Gastroesophageal sphincter (tissue), 3 donors: ENCODE measurements at regions not wholly inside any gene's neighbourhood (a gene's known extent, or its start where the extent isn't known, plus 50 kb on each side); places are given as distances from the start of the nearest gene placed in this dataset.

ENCODE experiments used
- EP300 ChIP-seq: sonication (generic); formaldehyde crosslinking; IDR thresholded peaks from one replicate; pipeline ENCODE4 v1.6.1; 2017; ENCODE audit warnings: antibody characterized with exemption, mild to moderate bottlenecking
- POLR2AphosphoS5 ChIP-seq: sonication (generic); formaldehyde crosslinking; IDR thresholded peaks from one replicate; pipeline ENCODE4 v1.6.1; 2017; ENCODE audit warnings: antibody characterized with exemption
- TF ChIP-seq, protein P1 (sequence below), 4 experiments: fragments of 200-600 bp in 2 of 4; fragments of 450-650 bp in 2 of 4; sonication (generic) in 1 of 4; IDR thresholded peaks; one replicate each; pipeline ENCODE4 v1.5.1; 2017 to 2019; ENCODE audit warnings: antibody characterized with exemption in 4 of 4, mild to moderate bottlenecking in 2 of 4, moderate library complexity in 2 of 4

- TF ChIP-seq EP300 (no peak), POLR2AphosphoS5 (no peak)
- TF ChIP-seq, protein P1, sequence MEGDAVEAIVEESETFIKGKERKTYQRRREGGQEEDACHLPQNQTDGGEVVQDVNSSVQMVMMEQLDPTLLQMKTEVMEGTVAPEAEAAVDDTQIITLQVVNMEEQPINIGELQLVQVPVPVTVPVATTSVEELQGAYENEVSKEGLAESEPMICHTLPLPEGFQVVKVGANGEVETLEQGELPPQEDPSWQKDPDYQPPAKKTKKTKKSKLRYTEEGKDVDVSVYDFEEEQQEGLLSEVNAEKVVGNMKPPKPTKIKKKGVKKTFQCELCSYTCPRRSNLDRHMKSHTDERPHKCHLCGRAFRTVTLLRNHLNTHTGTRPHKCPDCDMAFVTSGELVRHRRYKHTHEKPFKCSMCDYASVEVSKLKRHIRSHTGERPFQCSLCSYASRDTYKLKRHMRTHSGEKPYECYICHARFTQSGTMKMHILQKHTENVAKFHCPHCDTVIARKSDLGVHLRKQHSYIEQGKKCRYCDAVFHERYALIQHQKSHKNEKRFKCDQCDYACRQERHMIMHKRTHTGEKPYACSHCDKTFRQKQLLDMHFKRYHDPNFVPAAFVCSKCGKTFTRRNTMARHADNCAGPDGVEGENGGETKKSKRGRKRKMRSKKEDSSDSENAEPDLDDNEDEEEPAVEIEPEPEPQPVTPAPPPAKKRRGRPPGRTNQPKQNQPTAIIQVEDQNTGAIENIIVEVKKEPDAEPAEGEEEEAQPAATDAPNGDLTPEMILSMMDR (IDR thresholded peaks at IDR 0.05) = no peak
These were observed 1033.7 kb downstream of the KCNT2 start for GRCh38 chr1:195574511-195574910.
